WI38 (cell line): ENCODE measurements at regions not wholly inside any gene's neighbourhood (a gene's known extent, or its start where the extent isn't known, plus 50 kb on each side); places are given as distances from the start of the nearest gene placed in this dataset.

Source experiments
- H3K4me3 ChIP-seq: 2 replicates; pipeline ENCODE4 v1.5.1; 2011; ENCODE audit warnings: low read depth, mild to moderate bottlenecking, control low read depth, low read length
- TF ChIP-seq, protein P1 (sequence below): IDR thresholded peaks from 2 replicates; pipeline ENCODE4 v1.5.1; 2012; ENCODE audit warnings: low read depth, mild to moderate bottlenecking, control low read depth, low read length

DNA sequence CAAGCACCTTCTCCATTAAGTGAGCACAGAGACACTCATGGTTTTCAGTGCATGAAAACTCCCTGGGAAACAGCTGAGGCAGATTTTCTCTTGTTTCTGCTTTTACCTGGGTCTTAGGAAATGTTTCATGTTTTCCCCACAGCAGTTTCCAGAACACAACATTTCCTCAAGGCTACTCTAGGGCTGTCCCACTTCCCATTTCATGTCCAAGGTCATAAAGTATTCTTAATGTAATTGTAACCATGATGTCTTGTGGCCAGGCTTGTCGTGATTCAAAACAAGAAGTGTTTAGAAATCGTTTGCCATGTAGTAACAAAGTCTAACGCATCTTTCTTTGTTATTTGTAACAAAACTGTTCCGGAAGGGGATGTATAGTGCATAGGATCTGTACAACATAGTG lies 83.8 kb upstream of the NRP1 start:
- H3K4me3 ChIP-seq = no peak overlapping the region
- TF ChIP-seq, protein P1, sequence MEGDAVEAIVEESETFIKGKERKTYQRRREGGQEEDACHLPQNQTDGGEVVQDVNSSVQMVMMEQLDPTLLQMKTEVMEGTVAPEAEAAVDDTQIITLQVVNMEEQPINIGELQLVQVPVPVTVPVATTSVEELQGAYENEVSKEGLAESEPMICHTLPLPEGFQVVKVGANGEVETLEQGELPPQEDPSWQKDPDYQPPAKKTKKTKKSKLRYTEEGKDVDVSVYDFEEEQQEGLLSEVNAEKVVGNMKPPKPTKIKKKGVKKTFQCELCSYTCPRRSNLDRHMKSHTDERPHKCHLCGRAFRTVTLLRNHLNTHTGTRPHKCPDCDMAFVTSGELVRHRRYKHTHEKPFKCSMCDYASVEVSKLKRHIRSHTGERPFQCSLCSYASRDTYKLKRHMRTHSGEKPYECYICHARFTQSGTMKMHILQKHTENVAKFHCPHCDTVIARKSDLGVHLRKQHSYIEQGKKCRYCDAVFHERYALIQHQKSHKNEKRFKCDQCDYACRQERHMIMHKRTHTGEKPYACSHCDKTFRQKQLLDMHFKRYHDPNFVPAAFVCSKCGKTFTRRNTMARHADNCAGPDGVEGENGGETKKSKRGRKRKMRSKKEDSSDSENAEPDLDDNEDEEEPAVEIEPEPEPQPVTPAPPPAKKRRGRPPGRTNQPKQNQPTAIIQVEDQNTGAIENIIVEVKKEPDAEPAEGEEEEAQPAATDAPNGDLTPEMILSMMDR = no peak

- TF ChIP-seq, protein P1 = no peak
- no peak overlapping the region for H3K4me3 ChIP-seq
Measured at GRCh38 chr10:33416691-33417090, 82.2 kb upstream of the NRP1 start.

GRCh38 chr10:33416209-33416608 lies 81.7 kb upstream of the NRP1 start:
- H3K4me3 ChIP-seq = no peak overlapping the region
- TF ChIP-seq, protein P1 = no peak

DNA sequence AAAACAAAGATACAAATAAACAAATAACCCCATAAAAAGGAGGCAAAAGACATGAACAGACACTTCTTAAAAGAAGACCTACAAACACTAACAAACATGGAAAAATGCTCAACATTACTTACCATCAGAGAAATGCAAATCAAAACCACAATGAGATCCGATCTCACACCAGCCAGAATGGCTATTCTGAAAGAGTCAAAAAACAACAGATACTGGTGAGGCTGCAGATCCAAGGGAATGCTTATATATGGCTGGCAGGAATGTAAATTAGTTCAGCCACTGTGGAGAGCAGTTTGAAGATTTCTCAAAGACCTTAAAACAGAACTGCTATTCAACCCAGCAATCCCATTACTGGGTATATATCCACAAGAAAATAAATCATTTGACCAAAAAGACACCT lies 80.4 kb upstream of the NRP1 start:
- no peak overlapping the region for H3K4me3 ChIP-seq
- TF ChIP-seq, protein P1 = no peak

DNA sequence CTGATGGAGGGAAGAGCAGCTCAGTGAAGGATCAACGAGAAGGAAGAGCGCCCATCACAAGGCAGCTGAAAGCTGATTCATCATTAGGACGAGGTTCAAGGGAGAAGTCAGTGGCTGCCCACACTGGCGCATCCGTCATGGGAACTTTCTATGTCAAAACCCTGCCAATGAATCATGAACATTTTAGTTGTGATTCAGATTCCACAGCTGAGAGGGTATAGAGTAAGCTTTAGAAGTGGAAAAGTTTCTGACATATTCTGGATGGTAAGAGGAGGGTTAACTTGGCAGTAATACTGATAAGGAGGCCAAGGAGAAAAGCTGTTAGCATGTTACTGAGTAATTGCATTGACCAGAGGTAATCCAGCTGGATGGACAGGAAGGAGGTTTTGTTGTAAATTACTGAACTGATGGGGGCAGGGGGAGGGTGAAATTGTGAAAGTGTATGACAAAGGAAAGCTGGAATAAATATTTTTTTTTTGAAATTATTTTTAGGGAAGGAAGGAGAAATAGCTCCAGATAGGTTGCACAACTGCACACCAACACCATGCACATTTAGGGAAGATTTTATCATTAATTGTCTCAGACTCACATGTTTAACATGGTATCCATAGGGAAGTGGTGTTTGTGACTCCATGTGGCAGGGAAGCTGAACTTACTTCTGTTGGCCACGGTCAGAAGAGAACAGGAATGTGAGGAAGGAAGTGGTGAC lies 78.3 kb upstream of the NRP1 start:
- no peak overlapping the region for H3K4me3 ChIP-seq
- TF ChIP-seq, protein P1 = no peak

DNA sequence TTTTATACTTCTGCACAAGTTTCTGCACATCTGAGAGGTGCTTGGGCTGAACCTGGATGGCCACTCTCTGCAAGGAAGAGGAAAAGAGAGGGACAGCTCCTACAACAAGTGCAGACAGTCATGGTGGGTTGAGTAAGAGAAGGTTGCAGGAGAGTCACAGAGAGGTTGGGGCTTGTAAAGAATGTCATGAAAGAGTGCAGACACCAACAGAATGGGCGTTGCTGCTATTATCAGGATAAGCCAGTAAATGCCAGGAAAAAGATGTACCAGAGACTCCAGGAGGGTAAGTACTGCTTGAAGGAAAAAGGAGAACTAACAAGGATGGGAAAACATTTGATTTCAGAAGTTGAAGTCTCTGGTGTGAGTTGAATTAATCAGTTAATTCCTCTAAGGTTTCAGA lies 77.8 kb upstream of the NRP1 start:
- TF ChIP-seq, protein P1 = no peak

DNA sequence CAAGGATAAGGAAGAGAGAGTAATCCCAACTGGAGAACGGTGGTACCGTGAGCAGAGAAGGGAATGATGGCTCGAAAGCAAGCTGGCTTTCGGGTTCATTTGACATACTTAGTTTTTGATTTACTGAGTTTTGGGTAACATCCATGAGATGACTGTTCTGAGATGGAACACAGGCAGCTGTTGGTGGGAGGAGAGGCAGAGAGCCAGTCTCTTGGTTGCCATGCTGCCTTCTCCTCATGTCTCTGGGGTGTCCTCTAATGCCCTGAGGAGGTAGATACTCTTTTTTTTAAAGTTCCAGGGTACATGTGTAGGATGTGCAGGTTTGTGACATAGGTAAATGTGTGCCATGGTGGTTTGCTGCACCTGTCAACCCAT lies 76.4 kb upstream of the NRP1 start:
- TF ChIP-seq, protein P1 = no peak
- no peak overlapping the region for H3K4me3 ChIP-seq

More for the DNA sequence above, 77.8 kb upstream of the NRP1 start:
- no peak overlapping the region for H3K4me3 ChIP-seq
